Naive B cell (primary cell): ENCODE measurements at regions not wholly inside any gene's neighbourhood (a gene's known extent, or its start where the extent isn't known, plus 50 kb on each side); places are given as distances from the start of the nearest gene placed in this dataset.

Experiments used
- ATAC-seq, 2 donors: fragments of 150-1000 bp; cut with Tn5 transposase; 2 replicates each; pipeline ENCODE4 v1.10.0; 2021; ENCODE audit warnings: low read depth in 2 of 2, mild to moderate bottlenecking in 2 of 2, moderate library complexity in 2 of 2
- DNase-seq: peaks from one replicate; pipeline ENCODE4 v3.0.0; 2022
- H3K27ac Mint-ChIP-seq, 6 donors: one replicate each; pipeline ENCODE4 v1.8.0; 2020 to 2022; ENCODE audit warnings: mild to moderate bottlenecking in 6 of 6, mixed read lengths in 6 of 6, moderate library complexity in 5 of 6, inconsistent platforms in 2 of 6
- H3K27me3 Mint-ChIP-seq, 3 donors: one replicate each; pipeline ENCODE4 v1.8.0; 2021 to 2022; ENCODE audit warnings: mixed read lengths in 3 of 3, mild to moderate bottlenecking in 1 of 3
- H3K36me3 Mint-ChIP-seq, 2 donors: one replicate each; pipeline ENCODE4 v1.8.0; 2020 to 2022; ENCODE audit warnings: mixed read lengths in 2 of 2, inconsistent platforms in 1 of 2, mild to moderate bottlenecking in 1 of 2
- H3K4me1 Mint-ChIP-seq, 3 donors: one replicate each; pipeline ENCODE4 v1.8.0; 2020 to 2022; ENCODE audit warnings: mixed read lengths in 3 of 3, inconsistent platforms in 1 of 3, mild to moderate bottlenecking in 1 of 3, moderate library complexity in 1 of 3
- H3K4me3 Mint-ChIP-seq, 8 donors: one replicate each; pipeline ENCODE4 v1.8.0; 2020 to 2022; ENCODE audit warnings: mild to moderate bottlenecking in 8 of 8, mixed read lengths in 8 of 8, moderate library complexity in 8 of 8, inconsistent platforms in 2 of 8
- H3K9me3 Mint-ChIP-seq, 7 donors: one replicate each; pipeline ENCODE4 v1.8.0; 2020 to 2022; ENCODE audit warnings: mixed read lengths in 7 of 7, mild to moderate bottlenecking in 5 of 7, inconsistent platforms in 2 of 7, moderate library complexity in 1 of 7

- Mint-ChIP-seq H3K36me3 (no peaks in the 10 kb centered on the region), H3K4me1 (peaks cover 0 to 3% (median 0%) of the 10 kb centered on the region in 3 donors), H3K27me3 (peaks cover 40 to 66% (median 56%) of the 10 kb centered on the region in 3 donors), H3K9me3 (no peaks in the 10 kb centered on the region), H3K27ac (no peak overlapping the region), H3K4me3 (no peak overlapping the region)
- ATAC-seq: no peak
- DNase-seq: no peak
These were observed 137.9 kb downstream of the SEC61B start for GRCh38 chr9:99360026-99360425.

- Mint-ChIP-seq H3K36me3 (no peaks in the 10 kb centered on the region), H3K4me3 (no peak overlapping the region), H3K27ac (no peak overlapping the region), H3K4me1 (peaks cover 0 to 4% (median 0%) of the 10 kb centered on the region in 3 donors), H3K27me3 (peaks cover 41 to 72% (median 49%) of the 10 kb centered on the region in 3 donors), H3K9me3 (no peaks in the 10 kb centered on the region)
- DNase-seq (no peak), ATAC-seq (no peak)
These were observed 139.7 kb downstream of the SEC61B start for GRCh38 chr9:99361817-99362216.

- ATAC-seq (no peak), DNase-seq (no peak)
- Mint-ChIP-seq H3K4me1 (peaks cover 0 to 6% (median 0%) of the 10 kb centered on the region in 3 donors), H3K27ac (no peak overlapping the region), H3K4me3 (no peak overlapping the region), H3K9me3 (no peaks in the 10 kb centered on the region), H3K27me3 (peaks cover 41 to 77% (median 54%) of the 10 kb centered on the region in 3 donors), H3K36me3 (no peaks in the 10 kb centered on the region)
These were observed 140.2 kb downstream of the SEC61B start for GRCh38 chr9:99362321-99362720.

GRCh38 chr9:99363509-99363908, 141.4 kb downstream of the SEC61B start:
- ATAC-seq: no peak
- no peak for DNase-seq
- Mint-ChIP-seq H3K4me3 (no peak overlapping the region), H3K4me1 (peaks cover 7 to 18% (median 7%) of the 10 kb centered on the region in 3 donors), H3K36me3 (peaks cover 0 to 5% of the 10 kb centered on the region in 2 donors), H3K27me3 (peaks cover 46 to 83% (median 62%) of the 10 kb centered on the region in 3 donors), H3K27ac (no peak overlapping the region), H3K9me3 (no peaks in the 10 kb centered on the region)

- Mint-ChIP-seq H3K4me3 (peak overlapping the region in 2 of 8 donors; percentile 12 to 48), H3K27ac (peak overlapping the region in 1 of 6 donors; percentile 85), H3K4me1 (peaks cover 11 to 35% (median 20%) of the 10 kb centered on the region in 3 donors), H3K9me3 (no peaks in the 10 kb centered on the region), H3K27me3 (peaks cover 55 to 86% (median 64%) of the 10 kb centered on the region in 3 donors), H3K36me3 (peaks cover 0 to 5% of the 10 kb centered on the region in 2 donors)
- DNase-seq (no peak), ATAC-seq (no peak)
These were observed 143.3 kb downstream of the SEC61B start for GRCh38 chr9:99365233-99365980.

- no peak overlapping the region for H3K4me3 Mint-ChIP-seq
- DNase-seq (no peak), ATAC-seq (no peak)
- H3K27me3 Mint-ChIP-seq: peaks cover 51 to 87% (median 65%) of the 10 kb centered on the region in 3 donors
- H3K9me3 Mint-ChIP-seq: no peaks in the 10 kb centered on the region
- H3K27ac Mint-ChIP-seq: no peak overlapping the region
- peaks cover 0 to 5% of the 10 kb centered on the region in 2 donors for H3K36me3 Mint-ChIP-seq
- H3K4me1 Mint-ChIP-seq: peaks cover 11 to 35% (median 20%) of the 10 kb centered on the region in 3 donors
These were observed 144.1 kb downstream of the SEC61B start for GRCh38 chr9:99366183-99366582.

- ATAC-seq: no peak
- H3K4me1 Mint-ChIP-seq: peaks cover 11 to 35% (median 20%) of the 10 kb centered on the region in 3 donors
These were observed 144.5 kb downstream of the SEC61B start for GRCh38 chr9:99366621-99367020.

GRCh38 chr9:99368341-99369326, 146.6 kb downstream of the SEC61B start:
- H3K36me3 Mint-ChIP-seq: peaks cover 0 to 5% of the 10 kb centered on the region in 2 donors
- peak; percentile 63 to 70 for ATAC-seq
- H3K4me3 Mint-ChIP-seq: peak overlapping the region; percentile 10 to 82 (median 70)
- peaks cover 38 to 86% (median 59%) of the 10 kb centered on the region in 3 donors for H3K27me3 Mint-ChIP-seq
- peak; percentile 14 for DNase-seq
- H3K27ac Mint-ChIP-seq: peak overlapping the region in 4 of 6 donors; percentile 31 to 94 (median 62)
- no peaks in the 10 kb centered on the region for H3K9me3 Mint-ChIP-seq
- H3K4me1 Mint-ChIP-seq: peaks cover 11 to 32% (median 20%) of the 10 kb centered on the region in 3 donors

More at GRCh38 chr9:99366621-99367020, 144.5 kb downstream of the SEC61B start:
- DNase-seq: no peak
- Mint-ChIP-seq H3K27ac (no peak overlapping the region), H3K27me3 (peaks cover 47 to 87% (median 63%) of the 10 kb centered on the region in 3 donors), H3K4me3 (peak overlapping the region in 1 of 8 donors; percentile 63), H3K9me3 (no peaks in the 10 kb centered on the region), H3K36me3 (peaks cover 0 to 5% of the 10 kb centered on the region in 2 donors)

GRCh38 chr9:99369327-99369722, 147.2 kb downstream of the SEC61B start:
- no peak for DNase-seq
- peaks cover 35 to 89% (median 61%) of the 10 kb centered on the region in 3 donors for H3K27me3 Mint-ChIP-seq
- peak overlapping the region in 2 of 6 donors; percentile 16 to 58 for H3K27ac Mint-ChIP-seq
- peak overlapping the region in 6 of 8 donors; percentile 10 to 80 (median 64) for H3K4me3 Mint-ChIP-seq
- H3K4me1 Mint-ChIP-seq: peaks cover 11 to 32% (median 20%) of the 10 kb centered on the region in 3 donors
- peaks cover 0 to 5% of the 10 kb centered on the region in 2 donors for H3K36me3 Mint-ChIP-seq
- no peak for ATAC-seq
- no peaks in the 10 kb centered on the region for H3K9me3 Mint-ChIP-seq

GRCh38 chr9:99370376-99370775, 148.3 kb downstream of the SEC61B start:
- no peak overlapping the region for H3K27ac Mint-ChIP-seq
- peaks cover 32 to 82% (median 59%) of the 10 kb centered on the region in 3 donors for H3K27me3 Mint-ChIP-seq
- no peak for DNase-seq
- peaks cover 0 to 5% of the 10 kb centered on the region in 2 donors for H3K36me3 Mint-ChIP-seq
- no peaks in the 10 kb centered on the region for H3K9me3 Mint-ChIP-seq
- no peak for ATAC-seq
- peak overlapping the region in 2 of 8 donors; percentile 69 to 71 for H3K4me3 Mint-ChIP-seq
- H3K4me1 Mint-ChIP-seq: peaks cover 11 to 32% (median 20%) of the 10 kb centered on the region in 3 donors

- H3K4me1 Mint-ChIP-seq: peaks cover 11 to 31% (median 20%) of the 10 kb centered on the region in 3 donors
These were observed 149.3 kb downstream of the SEC61B start for GRCh38 chr9:99371376-99371775.

GRCh38 chr9:99373912-99374311, 151.8 kb downstream of the SEC61B start:
- H3K27me3 Mint-ChIP-seq: peaks cover 23 to 74% (median 55%) of the 10 kb centered on the region in 3 donors
- no peak for ATAC-seq

More at GRCh38 chr9:99371376-99371775, 149.3 kb downstream of the SEC61B start:
- no peak overlapping the region for H3K27ac Mint-ChIP-seq
- peaks cover 0 to 5% of the 10 kb centered on the region in 2 donors for H3K36me3 Mint-ChIP-seq
- peaks cover 32 to 85% (median 69%) of the 10 kb centered on the region in 3 donors for H3K27me3 Mint-ChIP-seq
- ATAC-seq (no peak), DNase-seq (no peak)
- H3K9me3 Mint-ChIP-seq: no peaks in the 10 kb centered on the region
- H3K4me3 Mint-ChIP-seq: no peak overlapping the region

GRCh38 chr9:99374793-99375192, 152.7 kb downstream of the SEC61B start:
- no peak overlapping the region for H3K27ac Mint-ChIP-seq
- peaks cover 20 to 70% (median 51%) of the 10 kb centered on the region in 3 donors for H3K27me3 Mint-ChIP-seq
- no peaks in the 10 kb centered on the region for H3K36me3 Mint-ChIP-seq
- H3K4me3 Mint-ChIP-seq: no peak overlapping the region
- DNase-seq: no peak
- peaks cover 0 to 4% (median 0%) of the 10 kb centered on the region in 3 donors for H3K4me1 Mint-ChIP-seq
- ATAC-seq: no peak
- no peaks in the 10 kb centered on the region for H3K9me3 Mint-ChIP-seq

More at GRCh38 chr9:99373912-99374311, 151.8 kb downstream of the SEC61B start:
- Mint-ChIP-seq H3K4me3 (no peak overlapping the region), H3K36me3 (no peaks in the 10 kb centered on the region), H3K9me3 (no peaks in the 10 kb centered on the region), H3K4me1 (peaks cover 5 to 13% (median 9%) of the 10 kb centered on the region in 3 donors), H3K27ac (no peak overlapping the region)
- DNase-seq: no peak
